T-helper 17 cell (primary cell): ENCODE measurements at regions not wholly inside any gene's neighbourhood (a gene's known extent, or its start where the extent isn't known, plus 50 kb on each side); places are given as distances from the start of the nearest gene placed in this dataset.

Experiments
- ATAC-seq: fragments of 150-1000 bp; cut with Tn5 transposase; 2 replicates; pipeline ENCODE4 v1.10.0; 2021; ENCODE audit warnings: mild to moderate bottlenecking, moderate library complexity
- DNase-seq, 3 donors: peaks; one replicate each; pipeline versions ENCODE4 v3.0.0 to v3.0.0-alpha.2; 2020 to 2021
- H3K9me3 ChIP-seq: one replicate; pipeline ENCODE4 v1.7.0; 2013; ENCODE audit warnings: low read length, mild to moderate bottlenecking; ENCODE audit not compliant: control insufficient read depth, poor library complexity, severe bottlenecking
- H3K27ac Mint-ChIP-seq: one replicate; pipeline ENCODE4 v1.8.0; 2022; ENCODE audit warnings: mild to moderate bottlenecking, moderate library complexity, mixed read lengths
- H3K27me3 Mint-ChIP-seq: one replicate; pipeline ENCODE4 v1.8.0; 2022; ENCODE audit warnings: mixed read lengths
- H3K36me3 Mint-ChIP-seq: one replicate; pipeline ENCODE4 v1.8.0; 2022; ENCODE audit warnings: low read depth, mixed read lengths
- H3K4me1 Mint-ChIP-seq: one replicate; pipeline ENCODE4 v1.8.0; 2022; ENCODE audit warnings: mild to moderate bottlenecking, mixed read lengths
- H3K4me3 Mint-ChIP-seq: one replicate; pipeline ENCODE4 v1.8.0; 2022; ENCODE audit warnings: mild to moderate bottlenecking, moderate library complexity, mixed read lengths

DNA sequence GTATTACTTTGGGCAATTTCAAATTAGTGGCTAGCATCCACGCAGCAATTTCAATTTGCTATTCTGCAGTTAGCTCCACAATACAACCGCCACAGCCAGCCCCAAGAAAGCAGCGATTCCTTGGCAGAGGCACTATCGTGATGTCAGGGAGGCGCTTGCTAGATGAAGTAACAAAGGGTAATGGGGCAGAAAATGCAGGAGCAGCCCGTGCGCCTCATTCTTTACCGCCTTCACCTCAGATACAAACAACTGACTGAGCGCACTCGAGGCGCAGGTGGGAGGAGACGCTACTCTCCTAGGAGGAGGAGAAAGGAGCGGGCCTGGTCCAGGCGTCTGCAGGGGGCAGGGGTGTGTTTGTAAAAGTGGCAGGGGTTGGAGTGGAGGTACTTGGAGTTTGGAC, 76.9 kb upstream of the ASB18 start:
- Mint-ChIP-seq H3K36me3 (no peaks in the 10 kb centered on the region), H3K4me1 (no peaks in the 10 kb centered on the region), H3K4me3 (no peak overlapping the region), H3K27ac (no peak overlapping the region), H3K27me3 (peaks cover 39% of the 10 kb centered on the region)
- ATAC-seq (no peak), DNase-seq (no peak)
- H3K9me3 ChIP-seq: no peaks in the 10 kb centered on the region

DNA sequence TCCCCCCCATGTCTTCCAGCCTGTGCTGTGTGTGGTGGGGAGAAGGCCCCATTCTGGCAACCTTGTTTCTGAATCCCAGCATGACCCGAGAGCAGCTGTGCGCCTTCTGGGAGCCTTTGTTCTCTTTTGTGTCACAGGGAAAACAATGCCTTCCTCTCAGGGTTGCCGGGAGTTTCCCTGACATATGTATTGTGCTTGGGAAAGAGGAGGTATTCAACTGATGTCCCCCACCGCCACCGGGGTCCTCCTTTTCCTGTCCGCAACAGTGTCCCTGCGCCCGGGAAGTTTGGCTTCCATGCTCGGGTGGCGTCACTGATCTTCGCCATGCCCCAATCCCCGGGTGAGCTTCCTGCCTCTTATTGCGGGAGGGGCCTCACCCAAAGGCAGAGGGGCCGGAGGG, 77.5 kb upstream of the ASB18 start:
- Mint-ChIP-seq H3K27ac (no peak overlapping the region), H3K27me3 (peaks cover 44% of the 10 kb centered on the region), H3K4me3 (no peak overlapping the region), H3K36me3 (no peaks in the 10 kb centered on the region), H3K4me1 (no peaks in the 10 kb centered on the region)
- no peaks in the 10 kb centered on the region for H3K9me3 ChIP-seq
- ATAC-seq (no peak), DNase-seq (no peak)

DNA sequence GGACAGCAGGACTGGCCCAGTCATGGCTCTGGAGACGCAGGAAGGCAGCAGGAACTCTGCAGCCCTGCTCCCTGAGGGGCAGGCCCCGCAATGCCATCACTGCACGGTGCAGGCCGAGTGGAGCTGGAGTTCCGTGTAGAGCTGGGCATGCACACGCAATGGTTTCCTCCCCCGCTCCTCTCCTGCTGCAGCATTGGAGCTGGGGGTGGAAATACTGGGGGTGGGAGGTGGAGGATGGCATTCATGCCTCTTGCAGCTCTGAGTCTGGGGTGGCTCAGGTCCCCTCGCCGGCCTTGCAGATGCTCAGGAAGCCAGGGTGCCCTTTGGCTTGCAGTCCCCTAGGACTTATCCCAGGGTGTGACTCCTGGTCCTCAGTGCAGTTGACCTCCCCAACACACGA, 78.3 kb upstream of the ASB18 start:
- ATAC-seq: no peak
- no peaks in the 10 kb centered on the region for H3K4me1 Mint-ChIP-seq
- peaks cover 40% of the 10 kb centered on the region for H3K27me3 Mint-ChIP-seq
- no peaks in the 10 kb centered on the region for H3K36me3 Mint-ChIP-seq
- DNase-seq: no peak
- no peaks in the 10 kb centered on the region for H3K9me3 ChIP-seq
- no peak overlapping the region for H3K27ac Mint-ChIP-seq
- H3K4me3 Mint-ChIP-seq: no peak overlapping the region

DNA sequence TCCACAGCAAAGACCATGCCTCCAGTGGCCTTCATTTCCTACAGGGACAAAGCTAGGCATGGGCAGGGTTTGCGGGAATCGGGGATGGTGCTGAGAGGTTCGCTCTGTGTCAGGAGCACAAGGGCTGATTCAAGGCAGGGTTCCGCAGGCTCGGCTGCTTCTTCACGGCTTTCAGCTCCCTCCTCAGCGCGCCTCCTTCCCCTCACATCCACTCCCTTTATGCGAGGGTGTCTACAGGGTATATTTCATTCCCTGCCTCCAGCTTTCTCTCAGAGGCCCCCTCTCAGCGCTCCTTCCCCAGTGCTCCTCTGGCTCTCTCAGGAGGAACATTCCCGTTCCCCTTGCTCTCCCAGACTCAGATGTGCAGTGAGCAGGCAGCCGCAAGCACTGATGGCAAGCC, 78.7 kb upstream of the ASB18 start:
- Mint-ChIP-seq H3K27me3 (peaks cover 37% of the 10 kb centered on the region), H3K4me3 (no peak overlapping the region), H3K4me1 (no peaks in the 10 kb centered on the region), H3K36me3 (no peaks in the 10 kb centered on the region), H3K27ac (no peak overlapping the region)
- no peak for DNase-seq
- H3K9me3 ChIP-seq: no peaks in the 10 kb centered on the region
- ATAC-seq: no peak

DNA sequence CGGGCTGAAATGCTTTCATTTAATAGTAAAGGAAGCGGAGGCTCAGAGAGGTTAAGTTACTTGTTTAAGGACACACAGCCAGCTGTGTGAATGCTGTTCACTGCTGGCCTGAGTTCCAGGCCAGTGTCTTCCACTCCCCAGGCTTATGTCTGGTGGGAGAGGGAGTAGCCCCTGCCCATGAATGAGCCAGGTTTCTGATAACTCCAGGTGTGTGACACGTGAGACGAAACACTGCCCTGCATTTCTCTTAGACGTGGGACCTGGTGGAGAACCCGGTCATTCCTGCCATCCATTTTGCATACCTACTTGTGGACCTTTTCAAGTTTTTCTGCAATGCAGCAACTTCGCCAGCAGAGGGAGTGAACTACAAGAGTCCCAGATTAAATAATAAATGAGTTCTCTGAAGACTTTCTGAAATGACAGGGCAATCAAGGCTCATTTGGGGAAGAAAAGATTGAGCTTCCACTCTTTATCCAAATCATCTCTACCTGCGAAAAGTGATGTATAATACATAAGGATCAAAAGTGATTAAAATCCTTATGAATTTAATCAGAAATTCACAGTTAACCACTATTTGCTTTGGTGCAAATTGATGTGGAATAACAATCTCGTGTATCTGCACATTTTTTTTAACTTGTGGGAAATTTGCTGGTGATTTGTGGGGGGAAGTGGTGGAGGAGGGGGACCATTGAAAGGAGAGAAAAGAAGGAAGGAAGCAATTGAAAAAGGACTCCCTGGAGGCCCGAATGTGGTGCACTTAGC, 79.4 kb upstream of the ASB18 start:
- Mint-ChIP-seq H3K36me3 (no peaks in the 10 kb centered on the region), H3K4me3 (no peak overlapping the region), H3K27me3 (peaks cover 38% of the 10 kb centered on the region), H3K4me1 (no peaks in the 10 kb centered on the region), H3K27ac (no peak overlapping the region)
- ATAC-seq (no peak), DNase-seq (no peak)
- no peaks in the 10 kb centered on the region for H3K9me3 ChIP-seq

DNA sequence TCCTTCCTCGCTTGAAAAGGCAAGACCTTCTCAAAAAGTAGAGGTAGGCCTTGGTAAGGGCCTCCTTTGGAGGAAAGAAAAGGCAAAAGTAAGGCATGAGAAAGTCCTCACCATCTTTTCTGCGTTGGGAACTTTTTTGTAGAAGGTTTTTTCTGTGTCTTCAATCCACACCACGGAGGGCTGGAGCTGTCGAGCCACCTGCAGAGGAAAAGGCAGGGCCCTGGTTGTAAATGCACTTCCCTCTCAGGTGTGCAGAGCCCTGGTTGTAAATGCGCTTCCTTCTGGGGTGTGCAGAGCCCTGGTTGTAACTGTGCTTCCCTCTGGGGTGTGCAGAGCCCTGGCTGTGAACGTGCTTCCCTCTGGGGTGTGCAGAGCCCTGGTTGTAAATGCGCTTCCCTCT, 80.2 kb upstream of the ASB18 start:
- H3K9me3 ChIP-seq: no peaks in the 10 kb centered on the region
- no peak for DNase-seq
- H3K27ac Mint-ChIP-seq: no peak overlapping the region
- H3K4me1 Mint-ChIP-seq: no peaks in the 10 kb centered on the region
- H3K27me3 Mint-ChIP-seq: peaks cover 38% of the 10 kb centered on the region
- H3K36me3 Mint-ChIP-seq: no peaks in the 10 kb centered on the region
- H3K4me3 Mint-ChIP-seq: no peak overlapping the region
- no peak for ATAC-seq

DNA sequence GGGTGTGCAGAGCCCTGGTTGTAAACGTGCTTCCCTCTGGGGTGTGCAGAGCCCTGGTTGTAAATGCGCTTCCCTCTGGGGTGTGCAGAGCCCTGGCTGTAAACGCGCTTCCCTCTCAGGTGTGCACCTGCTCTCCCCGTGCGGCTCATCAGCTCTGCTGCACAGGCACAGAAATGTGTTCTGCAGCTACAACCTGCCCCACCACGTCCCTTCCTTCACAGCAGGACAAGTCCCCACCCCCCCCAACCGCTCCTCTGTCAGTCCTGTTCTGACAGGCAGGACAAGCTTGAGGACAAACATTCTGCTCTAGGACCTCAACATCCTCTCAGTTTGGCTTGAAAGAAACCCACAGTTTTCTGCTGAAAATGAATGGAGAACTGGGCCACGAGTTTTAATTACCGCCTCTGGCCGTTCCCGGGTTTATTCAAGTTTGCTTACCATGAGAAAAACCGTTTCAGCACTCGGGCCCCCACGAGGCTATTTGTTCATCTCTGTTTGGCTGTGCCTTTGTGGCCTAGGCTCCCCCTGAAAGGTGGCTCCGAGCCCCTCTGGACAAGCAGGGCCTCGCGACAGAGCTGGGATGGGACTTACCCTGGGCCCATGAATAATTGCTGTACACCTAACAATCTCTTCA, 81.0 kb upstream of the ASB18 start:
- no peak overlapping the region for H3K4me3 Mint-ChIP-seq
- no peak for DNase-seq

DNA sequence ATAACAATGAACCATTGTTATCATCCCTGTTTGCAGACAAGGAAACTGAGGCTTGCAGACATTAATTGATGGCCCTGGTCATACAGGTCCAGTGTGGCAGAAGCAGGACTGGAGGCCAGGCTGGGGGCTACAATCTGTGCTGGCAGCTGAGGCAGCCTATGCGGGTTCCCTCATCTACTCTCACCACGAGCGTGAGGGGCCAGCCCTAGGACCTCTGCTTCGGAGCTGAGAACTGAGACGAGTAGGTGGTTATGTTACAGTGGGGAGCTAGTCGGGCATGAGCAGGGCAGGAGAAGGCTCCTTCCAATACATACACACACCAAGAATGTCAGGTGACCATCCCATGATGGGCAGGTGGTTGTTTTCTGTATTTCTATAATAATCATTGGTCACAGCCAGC, 82.2 kb upstream of the ASB18 start:
- Mint-ChIP-seq H3K36me3 (no peaks in the 10 kb centered on the region), H3K4me1 (no peaks in the 10 kb centered on the region), H3K4me3 (no peak overlapping the region), H3K27me3 (peaks cover 38% of the 10 kb centered on the region), H3K27ac (no peak overlapping the region)
- ATAC-seq: no peak
- H3K9me3 ChIP-seq: no peaks in the 10 kb centered on the region
- no peak for DNase-seq

More for the DNA sequence above, 81.0 kb upstream of the ASB18 start:
- Mint-ChIP-seq H3K36me3 (no peaks in the 10 kb centered on the region), H3K27ac (no peak overlapping the region), H3K4me1 (no peaks in the 10 kb centered on the region), H3K27me3 (peaks cover 37% of the 10 kb centered on the region)
- no peaks in the 10 kb centered on the region for H3K9me3 ChIP-seq
- ATAC-seq: no peak

DNA sequence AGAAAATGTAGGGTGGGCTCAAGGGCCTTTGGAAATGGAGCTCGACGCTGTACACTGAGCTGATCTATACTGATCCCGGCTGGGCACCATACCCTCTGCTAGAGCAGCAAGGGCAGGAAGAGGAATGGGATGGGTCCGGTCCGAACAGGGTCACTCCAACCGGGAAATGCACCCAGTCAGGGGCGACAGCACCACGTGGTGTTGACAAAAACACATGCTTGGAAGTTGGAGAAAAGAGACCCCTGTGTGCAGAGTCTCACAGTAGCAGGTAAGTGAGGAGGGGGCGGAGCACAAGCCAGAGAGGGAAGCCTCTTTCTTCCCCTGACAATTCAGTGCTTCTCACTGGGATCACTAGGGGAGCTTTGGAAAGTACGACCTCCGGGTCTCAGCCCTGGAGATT, 84.1 kb upstream of the ASB18 start:
- no peak for ATAC-seq
- peaks cover 4% of the 10 kb centered on the region for H3K4me1 Mint-ChIP-seq
- H3K4me3 Mint-ChIP-seq: no peak overlapping the region
- H3K36me3 Mint-ChIP-seq: no peaks in the 10 kb centered on the region
- no peak overlapping the region for H3K27ac Mint-ChIP-seq
- DNase-seq: no peak
- peaks cover 49% of the 10 kb centered on the region for H3K27me3 Mint-ChIP-seq
- no peaks in the 10 kb centered on the region for H3K9me3 ChIP-seq

DNA sequence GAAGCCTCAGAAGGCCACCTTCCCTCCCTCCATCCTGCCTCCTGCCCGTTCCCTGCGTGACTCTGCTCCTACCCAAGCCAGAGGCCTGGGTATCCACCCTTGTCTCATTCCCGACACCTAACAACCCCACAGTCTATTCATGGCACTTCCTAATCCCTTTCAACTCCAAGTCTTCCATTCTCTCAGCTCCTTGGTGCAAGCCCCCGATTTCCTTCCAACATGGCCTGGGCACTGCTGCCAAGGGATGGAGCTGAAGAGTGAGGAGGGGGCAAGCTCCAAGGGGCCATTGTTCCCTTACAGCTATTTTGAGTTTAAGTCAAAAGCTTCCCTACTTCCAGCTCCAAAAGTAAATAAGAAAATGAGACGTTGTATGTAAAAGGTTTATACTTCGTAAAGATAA, 84.8 kb upstream of the ASB18 start:
- Mint-ChIP-seq H3K4me1 (peaks cover 7% of the 10 kb centered on the region), H3K4me3 (no peak overlapping the region), H3K36me3 (no peaks in the 10 kb centered on the region), H3K27me3 (peaks cover 50% of the 10 kb centered on the region), H3K27ac (peak overlapping the region; percentile 32)
- DNase-seq (no peak), ATAC-seq (no peak)
- no peaks in the 10 kb centered on the region for H3K9me3 ChIP-seq

DNA sequence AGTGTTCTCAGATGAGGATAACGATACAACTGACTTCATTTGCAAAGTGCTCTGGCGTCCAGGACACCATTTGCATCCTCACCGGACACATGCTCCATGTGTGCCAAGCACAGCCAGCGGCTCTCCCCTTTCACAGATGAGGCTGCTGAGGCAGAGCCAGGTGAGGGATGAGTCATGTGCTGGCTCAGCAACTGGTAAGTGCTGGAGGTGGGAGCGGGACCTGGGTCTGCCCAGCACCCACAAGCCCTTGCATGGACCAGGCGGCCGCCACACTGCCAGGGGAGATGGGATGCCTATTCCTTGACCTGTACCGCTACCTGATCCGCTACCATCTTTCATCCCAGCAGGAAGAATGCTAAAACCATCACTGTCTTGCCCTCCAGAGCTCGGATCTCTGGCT, 86.2 kb upstream of the ASB18 start:
- no peak for ATAC-seq
- no peaks in the 10 kb centered on the region for H3K9me3 ChIP-seq
- Mint-ChIP-seq H3K27ac (no peak overlapping the region), H3K4me3 (no peak overlapping the region), H3K27me3 (peaks cover 50% of the 10 kb centered on the region), H3K36me3 (no peaks in the 10 kb centered on the region), H3K4me1 (peaks cover 9% of the 10 kb centered on the region)
- DNase-seq: no peak

DNA sequence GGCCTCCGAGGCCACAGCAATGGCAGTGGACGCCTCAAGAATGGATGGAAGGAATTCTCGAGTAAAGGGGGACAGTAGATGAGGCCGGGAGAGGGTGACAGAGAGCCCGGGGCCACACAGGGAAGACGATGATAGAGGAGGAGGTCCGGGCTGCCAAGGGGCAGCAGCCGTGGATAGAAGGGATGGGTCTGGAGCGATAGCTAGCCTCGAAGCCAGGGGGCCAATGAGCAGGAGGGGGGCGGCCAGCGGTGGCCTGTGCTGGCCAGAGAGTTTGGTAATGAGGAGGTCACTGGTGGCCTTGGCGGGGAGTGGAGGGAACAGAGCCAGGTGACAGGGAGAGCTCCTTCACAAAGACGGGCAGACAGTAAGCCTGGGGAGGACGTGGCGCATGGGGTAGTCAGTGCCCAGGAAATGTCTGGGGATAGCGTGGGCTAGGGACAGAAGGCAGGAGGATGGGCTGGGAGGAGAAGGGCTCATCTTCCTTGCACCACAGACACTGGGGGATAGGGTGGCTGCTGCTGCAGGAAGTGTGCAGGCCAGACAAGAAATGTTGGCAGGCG, 87.8 kb upstream of the ASB18 start:
- no peaks in the 10 kb centered on the region for H3K9me3 ChIP-seq
- DNase-seq (no peak), ATAC-seq (no peak)
- H3K27ac Mint-ChIP-seq: no peak overlapping the region
- no peaks in the 10 kb centered on the region for H3K36me3 Mint-ChIP-seq
- H3K4me3 Mint-ChIP-seq: no peak overlapping the region
- H3K4me1 Mint-ChIP-seq: peaks cover 13% of the 10 kb centered on the region
- H3K27me3 Mint-ChIP-seq: peaks cover 40% of the 10 kb centered on the region

DNA sequence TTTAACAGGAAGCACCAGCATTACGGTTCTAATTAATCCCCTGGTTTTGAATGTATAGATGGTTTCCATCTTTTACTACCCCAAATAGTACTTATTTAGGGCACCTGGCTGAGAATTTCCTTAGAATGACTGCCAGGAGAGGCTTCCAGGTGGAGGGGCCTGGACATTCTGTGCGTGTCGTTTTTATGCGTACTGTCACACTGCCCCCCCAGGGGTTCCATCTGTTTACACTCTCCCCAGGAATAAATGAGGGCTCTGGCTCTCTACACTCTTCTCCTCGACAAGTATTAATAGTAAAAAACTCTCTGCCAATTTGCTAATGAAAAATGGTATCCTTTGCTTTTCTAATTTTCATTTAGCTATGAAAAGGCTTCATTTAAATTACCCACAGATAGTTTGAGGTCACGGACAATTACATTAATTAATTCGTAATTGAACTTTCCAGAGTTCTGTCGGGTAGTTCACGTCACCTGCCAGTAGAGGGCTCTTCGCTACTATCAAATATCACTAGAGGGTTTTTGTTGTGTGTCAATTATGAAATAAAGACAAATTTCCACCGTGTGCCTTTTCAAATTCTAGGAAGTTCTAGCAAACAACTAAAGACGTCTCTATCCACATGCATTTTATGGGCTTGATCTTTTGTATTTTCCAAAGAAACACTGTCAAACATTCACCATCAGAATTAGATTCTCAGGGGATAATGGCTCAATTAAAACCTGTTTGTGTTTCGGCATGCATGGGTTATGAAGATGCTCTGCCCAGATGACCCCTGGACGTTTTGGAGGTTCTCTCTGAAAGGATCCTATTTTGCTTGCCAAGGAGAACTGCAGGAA, 88.8 kb upstream of the ASB18 start:
- H3K27me3 Mint-ChIP-seq: peaks cover 38% of the 10 kb centered on the region
- ATAC-seq: peak; percentile 57
- no peaks in the 10 kb centered on the region for H3K36me3 Mint-ChIP-seq
- H3K27ac Mint-ChIP-seq: no peak overlapping the region
- H3K4me3 Mint-ChIP-seq: no peak overlapping the region
- DNase-seq: no peak
- no peaks in the 10 kb centered on the region for H3K9me3 ChIP-seq
- H3K4me1 Mint-ChIP-seq: peaks cover 13% of the 10 kb centered on the region
